ENCODE measurements at regions not wholly inside any gene's neighbourhood (a gene's known extent, or its start where the extent isn't known, plus 50 kb on each side); places are given as distances from the start of the nearest gene placed in this dataset.
"Not testable (repeated sequence)": the region's sequence is repeated elsewhere in the genome, so short reads cannot be mapped to it uniquely, and the experiment has no call there.

GRCh38 chr12:124669271-124669721 lies 101.9 kb upstream of the NCOR2 start:
- not testable (repeated sequence) for DNase-seq

- DNase-seq, result no peak
Measured at GRCh38 chr12:124668602-124669001, 101.2 kb upstream of the NCOR2 start.

GRCh38 chr12:124667506-124668326 lies 100.3 kb upstream of the NCOR2 start:
- no peak for DNase-seq

GRCh38 chr12:124666722-124667259 lies 99.4 kb upstream of the NCOR2 start:
- DNase-seq, result no peak

- peak; percentile 69 for DNase-seq
Measured at GRCh38 chr12:124665511-124665910, 98.1 kb upstream of the NCOR2 start.

- peak; percentile 14 for DNase-seq
Measured at GRCh38 chr12:124664395-124665111, 97.1 kb upstream of the NCOR2 start.

GRCh38 chr12:124663771-124664366 lies 96.5 kb upstream of the NCOR2 start:
- DNase-seq, result no peak

- no peak for DNase-seq
Measured at GRCh38 chr12:124663206-124663605, 95.8 kb upstream of the NCOR2 start.

- no peak for DNase-seq
Measured at GRCh38 chr12:124661341-124661740, 93.9 kb upstream of the NCOR2 start.

GRCh38 chr12:124660851-124661250 lies 93.4 kb upstream of the NCOR2 start:
- DNase-seq, result no peak

- DNase-seq, result no peak
Measured at GRCh38 chr12:124658806-124659402, 91.5 kb upstream of the NCOR2 start.

- no peak for DNase-seq
Measured at GRCh38 chr12:124658302-124658701, 90.9 kb upstream of the NCOR2 start.

GRCh38 chr12:124656947-124657434 lies 89.6 kb upstream of the NCOR2 start:
- DNase-seq, result no peak

GRCh38 chr12:124655698-124656516 lies 88.5 kb upstream of the NCOR2 start:
- DNase-seq, result peak; percentile 85

GRCh38 chr12:124655048-124655697 lies 87.8 kb upstream of the NCOR2 start:
- DNase-seq, result peak; percentile 30

GRCh38 chr12:124654666-124655047 lies 87.2 kb upstream of the NCOR2 start:
- DNase-seq, result no peak

- no peak for DNase-seq
Measured at GRCh38 chr12:124653169-124653931, 85.9 kb upstream of the NCOR2 start.

- no peak for DNase-seq
Measured at GRCh38 chr12:124652661-124653060, 85.2 kb upstream of the NCOR2 start.

GRCh38 chr12:124651516-124652273 lies 84.3 kb upstream of the NCOR2 start:
- DNase-seq, result peak; percentile 19

- no peak for DNase-seq
Measured at GRCh38 chr12:124650912-124651311, 83.5 kb upstream of the NCOR2 start.
